ENCODE measurements at regions not wholly inside any gene's neighbourhood (a gene's known extent, or its start where the extent isn't known, plus 50 kb on each side); places are given as distances from the start of the nearest gene placed in this dataset.

GRCh38 chr2:194539425-194539824 is 1117.6 kb upstream of the SLC39A10 start:
- Histone ChIP-seq H3K9me3 (ENCODE audit: control insufficient read depth, insufficient read depth, low read depth, low read length) (no peaks in the 10 kb centered on the region), H3K4me3 (ENCODE audit: low read depth, low read length) (no peak overlapping the region), H3K27ac (ENCODE audit: extremely low read depth, low read depth, low read length) (no peak overlapping the region), H3K36me3 (ENCODE audit: control insufficient read depth in 2 of 2, insufficient read depth in 1 of 2, low read length in 2 of 2) (no peaks in the 10 kb centered on the region), H3K4me1 (ENCODE audit: control insufficient read depth, insufficient read depth, low read length) (no peaks in the 10 kb centered on the region)
- ChIA-PET POLR2A (no interaction called here), CTCF (interaction anchor here (0.6 kb wide), 1 partner anchor 780 kb away, joined by 4 read pairs; no protein-coding TSS in a partner anchor)
- TF ChIP-seq ZNF530 (tag by site-specific recombination; IDR thresholded peaks at IDR 0.05; ENCODE audit: low read depth) = no peak
- no peak for TF ChIP-seq ZNF629 (tag by site-specific recombination; IDR thresholded peaks at IDR 0.05)
- no peak for TF ChIP-seq ZNF707 (tag by site-specific recombination; IDR thresholded peaks at IDR 0.05)
- TF ChIP-seq ZNF426 (tag by site-specific recombination; IDR thresholded peaks at IDR 0.05) = no peak
- TF ChIP-seq ZNF561 (tag by site-specific recombination; IDR thresholded peaks at IDR 0.05; ENCODE audit: borderline replicate concordance) = no peak
- TF ChIP-seq, protein P1, sequence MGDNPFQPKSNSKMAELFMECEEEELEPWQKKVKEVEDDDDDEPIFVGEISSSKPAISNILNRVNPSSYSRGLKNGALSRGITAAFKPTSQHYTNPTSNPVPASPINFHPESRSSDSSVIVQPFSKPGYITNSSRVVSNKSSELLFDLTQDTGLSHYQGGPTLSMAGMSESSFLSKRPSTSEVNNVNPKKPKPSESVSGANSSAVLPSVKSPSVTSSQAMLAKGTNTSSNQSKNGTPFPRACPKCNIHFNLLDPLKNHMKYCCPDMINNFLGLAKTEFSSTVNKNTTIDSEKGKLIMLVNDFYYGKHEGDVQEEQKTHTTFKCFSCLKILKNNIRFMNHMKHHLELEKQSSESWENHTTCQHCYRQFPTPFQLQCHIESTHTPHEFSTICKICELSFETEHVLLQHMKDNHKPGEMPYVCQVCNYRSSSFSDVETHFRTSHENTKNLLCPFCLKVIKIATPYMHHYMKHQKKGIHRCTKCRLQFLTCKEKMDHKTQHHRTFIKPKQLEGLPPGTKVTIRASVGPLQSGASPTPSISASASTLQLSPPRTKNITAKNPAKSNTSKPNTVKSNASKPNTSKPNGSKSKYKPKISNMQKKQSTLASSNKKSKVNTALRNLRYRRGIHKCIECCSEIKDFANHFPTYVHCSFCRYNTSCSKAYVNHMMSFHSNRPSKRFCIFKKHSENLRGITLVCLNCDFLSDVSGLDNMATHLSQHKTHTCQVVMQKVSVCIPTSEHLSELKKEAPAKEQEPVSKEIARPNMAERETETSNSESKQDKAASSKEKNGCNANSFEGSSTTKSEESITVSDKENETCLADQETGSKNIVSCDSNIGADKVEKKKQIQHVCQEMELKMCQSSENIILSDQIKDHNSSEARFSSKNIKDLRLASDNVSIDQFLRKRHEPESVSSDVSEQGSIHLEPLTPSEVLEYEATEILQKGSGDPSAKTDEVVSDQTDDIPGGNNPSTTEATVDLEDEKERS (tag by site-specific recombination; IDR thresholded peaks at IDR 0.05) = no peak
- no peak for TF ChIP-seq ZNF324 (tag by site-specific recombination; IDR thresholded peaks at IDR 0.05)
- TF ChIP-seq ZNF362 (tag by site-specific recombination; IDR thresholded peaks at IDR 0.05) = no peak
- TF ChIP-seq ZNF221 (tag by site-specific recombination; IDR thresholded peaks at IDR 0.05; ENCODE audit: borderline replicate concordance) = no peak
- no peak for TF ChIP-seq ZNF214 (tag by site-specific recombination; IDR thresholded peaks at IDR 0.05; ENCODE audit: borderline replicate concordance)
- TF ChIP-seq ZNF10 (tag by site-specific recombination; IDR thresholded peaks at IDR 0.05) = no peak
- no peak for TF ChIP-seq ZNF2 (tag by site-specific recombination; IDR thresholded peaks at IDR 0.05)
- TF ChIP-seq ZNF645 (tag by site-specific recombination; IDR thresholded peaks at IDR 0.05) = no peak
- no peak for TF ChIP-seq ATF2 (tag by site-specific recombination; IDR thresholded peaks at IDR 0.05; ENCODE audit: low read depth)
- TF ChIP-seq HOXD13 (CRISPR knock-in tag; IDR thresholded peaks at IDR 0.05; ENCODE audit: borderline replicate concordance) = no peak
- TF ChIP-seq ZNF548 (tag by site-specific recombination; IDR thresholded peaks at IDR 0.05) = no peak
- TF ChIP-seq ZNF184 (tag by site-specific recombination; IDR thresholded peaks at IDR 0.05) = no peak
- TF ChIP-seq ZNF701 (tag by site-specific recombination; IDR thresholded peaks at IDR 0.05) = no peak
- no peak for TF ChIP-seq ZFP37 (tag by site-specific recombination; IDR thresholded peaks at IDR 0.05)

DNA sequence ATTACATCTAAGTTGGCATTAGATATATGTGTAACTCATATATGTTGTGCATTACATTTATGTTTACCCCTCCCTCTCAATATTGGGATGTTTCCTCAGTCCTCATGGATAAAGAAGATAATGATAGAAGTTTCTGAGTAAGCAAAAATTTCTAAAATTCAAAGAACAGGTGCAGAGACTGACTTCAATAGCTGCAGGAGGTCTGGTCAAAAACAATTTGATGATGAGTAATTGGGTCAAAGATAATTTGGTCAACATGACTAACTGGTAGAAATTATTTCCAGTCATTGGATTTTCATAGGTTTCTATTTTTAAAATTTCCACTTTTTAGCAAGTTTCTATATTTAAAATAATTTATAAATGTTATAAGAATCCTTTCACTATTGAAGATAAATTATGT is 1130.9 kb upstream of the SLC39A10 start:
- POLR2A ChIA-PET = no interaction called here
- H3K4me1 ChIP-seq (ENCODE audit: control insufficient read depth, insufficient read depth, low read length) = no peaks in the 10 kb centered on the region
- CTCF ChIA-PET = no interaction called here
- H3K4me3 ChIP-seq (ENCODE audit: low read depth, low read length) = no peak overlapping the region
- no peak overlapping the region for H3K27ac ChIP-seq (ENCODE audit: extremely low read depth, low read depth, low read length)
- H3K36me3 ChIP-seq (ENCODE audit: control insufficient read depth in 2 of 2, insufficient read depth in 1 of 2, low read length in 2 of 2) = no peaks in the 10 kb centered on the region
- no peaks in the 10 kb centered on the region for H3K9me3 ChIP-seq (ENCODE audit: control insufficient read depth, insufficient read depth, low read depth, low read length)
- TF ChIP-seq ZNF692 (tag by site-specific recombination; IDR thresholded peaks at IDR 0.05) (no peak), ZNF341 (tag by site-specific recombination; IDR thresholded peaks at IDR 0.05; ENCODE audit: low read depth) (no peak), ZNF26 (tag by site-specific recombination; IDR thresholded peaks at IDR 0.05) (no peak), ZNF223 (tag by site-specific recombination; IDR thresholded peaks at IDR 0.05) (no peak), ZNF660 (tag by site-specific recombination; IDR thresholded peaks at IDR 0.05) (no peak), OSR2 (tag by site-specific recombination; IDR thresholded peaks at IDR 0.05) (no peak)
- TF ChIP-seq, protein P2, sequence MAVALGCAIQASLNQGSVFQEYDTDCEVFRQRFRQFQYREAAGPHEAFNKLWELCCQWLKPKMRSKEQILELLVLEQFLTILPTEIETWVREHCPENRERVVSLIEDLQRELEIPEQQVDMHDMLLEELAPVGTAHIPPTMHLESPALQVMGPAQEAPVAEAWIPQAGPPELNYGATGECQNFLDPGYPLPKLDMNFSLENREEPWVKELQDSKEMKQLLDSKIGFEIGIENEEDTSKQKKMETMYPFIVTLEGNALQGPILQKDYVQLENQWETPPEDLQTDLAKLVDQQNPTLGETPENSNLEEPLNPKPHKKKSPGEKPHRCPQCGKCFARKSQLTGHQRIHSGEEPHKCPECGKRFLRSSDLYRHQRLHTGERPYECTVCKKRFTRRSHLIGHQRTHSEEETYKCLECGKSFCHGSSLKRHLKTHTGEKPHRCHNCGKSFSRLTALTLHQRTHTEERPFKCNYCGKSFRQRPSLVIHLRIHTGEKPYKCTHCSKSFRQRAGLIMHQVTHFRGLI (tag by site-specific recombination; IDR thresholded peaks at IDR 0.05) = no peak
